Suppressor macrophage treated with lipopolysaccharide for 1 hour (primary cell): ENCODE measurements at regions not wholly inside any gene's neighbourhood (a gene's known extent, or its start where the extent isn't known, plus 50 kb on each side); places are given as distances from the start of the nearest gene placed in this dataset.

Experiments
- DNase-seq, 3 donors: peaks; one replicate each; pipeline ENCODE4 v3.0.0-alpha.2; 2020 to 2022

DNA sequence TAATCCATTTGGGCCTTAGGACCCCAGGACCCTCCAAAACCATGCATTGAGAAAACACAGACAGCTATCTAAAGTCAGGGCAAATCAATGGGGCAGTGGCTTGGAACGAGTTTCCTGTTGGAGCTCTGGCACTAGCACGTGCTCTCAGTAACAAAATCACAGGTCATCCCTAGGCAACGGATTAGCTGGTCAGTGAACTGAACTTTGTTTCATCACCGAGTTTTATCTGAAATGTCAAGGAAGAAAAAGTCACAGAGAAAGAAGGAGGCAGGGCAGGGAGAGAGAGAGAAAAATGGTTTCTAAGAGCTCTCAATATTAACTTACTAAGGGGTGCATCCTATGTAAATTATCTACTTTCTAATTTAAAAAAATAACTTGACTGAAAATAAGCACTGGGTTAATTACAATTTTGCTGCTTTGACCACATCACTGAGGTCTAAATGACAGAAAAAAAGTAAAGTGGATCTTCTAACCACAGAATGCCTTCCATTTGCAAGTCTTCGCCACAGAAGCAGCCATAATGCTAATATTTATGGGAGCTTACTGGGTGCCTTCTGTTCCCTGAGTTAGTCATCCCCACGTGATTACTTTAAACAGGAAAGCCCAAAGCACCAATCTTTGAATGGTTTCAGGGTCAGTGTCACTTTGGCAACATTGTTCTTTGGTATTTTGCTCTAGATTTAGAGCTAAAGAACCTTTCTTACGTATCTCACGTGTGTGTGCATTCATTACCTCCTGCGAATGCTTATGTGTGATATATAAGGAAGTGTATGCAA, 503.9 kb downstream of the RASEF start:
- DNase-seq = peak; percentile 52 to 67 (median 56)

DNA sequence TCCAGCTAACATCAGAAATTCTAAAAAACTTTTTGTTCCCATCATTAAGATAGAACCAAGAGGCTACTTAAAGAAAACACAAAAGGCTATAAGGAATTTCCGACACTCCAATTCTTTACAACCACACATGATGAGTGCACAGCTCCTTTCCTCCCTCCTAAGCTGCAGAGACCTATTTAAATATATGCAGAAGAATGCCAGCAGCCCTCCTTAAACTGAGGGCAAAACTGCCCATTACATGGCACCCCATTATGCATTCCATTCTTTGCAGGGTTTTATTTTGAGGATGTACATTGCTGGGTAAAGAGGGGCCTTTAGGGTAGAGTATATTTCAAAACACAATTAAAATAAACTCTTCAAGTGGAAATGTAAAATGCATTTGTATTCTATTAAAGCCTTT, 502.9 kb downstream of the RASEF start:
- no peak for DNase-seq

DNA sequence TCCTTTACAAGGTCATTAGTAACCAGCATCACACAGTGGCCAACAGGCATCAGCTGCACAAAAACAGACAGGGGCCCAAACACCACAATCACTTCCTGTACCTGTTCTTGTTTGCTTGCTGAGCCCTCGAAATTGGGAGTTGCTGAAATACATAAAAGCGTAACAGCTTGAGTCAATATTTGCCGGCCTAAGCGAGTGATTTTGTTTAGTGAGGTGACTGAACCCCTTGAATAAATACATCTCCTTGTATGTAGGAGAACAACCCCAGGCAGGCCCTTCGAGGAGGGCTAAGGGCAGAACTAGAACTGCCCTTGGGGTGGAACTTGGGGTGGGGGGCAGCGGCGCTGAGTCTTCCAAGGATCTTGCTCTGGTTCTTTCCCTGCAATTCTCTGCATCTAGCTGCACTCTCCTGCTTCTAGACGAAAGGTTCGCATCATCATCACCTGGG, 502.5 kb downstream of the RASEF start:
- no peak for DNase-seq

DNA sequence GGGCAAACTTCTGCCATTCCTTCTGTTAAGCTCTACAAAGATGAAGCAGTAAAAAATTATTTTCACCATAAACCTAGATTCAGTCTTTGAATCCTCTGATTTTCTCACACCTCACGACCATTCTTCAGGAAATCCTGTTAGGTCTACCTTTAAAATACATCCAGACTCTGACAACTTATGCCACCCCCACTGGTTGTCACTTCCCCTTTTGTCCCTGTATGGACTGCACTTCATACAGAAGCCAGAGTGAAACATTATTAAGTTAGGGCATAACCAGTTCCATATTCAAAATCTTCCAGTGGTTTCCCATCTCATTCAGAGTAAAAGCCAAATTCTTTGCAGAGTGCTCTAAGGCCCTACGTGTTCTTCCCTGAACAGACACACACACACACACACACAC, 499.8 kb downstream of the RASEF start:
- DNase-seq = peak in 2 of 3 donors; percentile 32 to 42

DNA sequence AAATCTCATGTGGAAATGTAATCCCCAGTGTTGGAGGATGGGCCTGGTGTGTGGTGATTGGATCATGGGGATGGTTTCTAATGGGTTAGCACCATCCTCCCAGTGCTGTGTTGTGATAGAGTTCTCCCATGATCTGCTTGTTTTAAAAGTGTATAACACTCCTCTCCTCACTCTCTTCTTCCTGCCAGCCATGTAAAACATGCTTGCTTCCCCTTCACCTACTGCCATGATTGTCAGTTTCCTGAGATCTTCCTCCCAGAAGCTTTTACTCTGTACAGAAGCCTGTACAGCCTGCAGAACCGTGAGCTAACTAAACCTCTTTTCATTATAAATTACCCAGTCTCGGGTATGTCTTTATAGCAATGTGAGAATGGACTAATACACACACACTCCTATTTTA, 499.1 kb downstream of the RASEF start:
- DNase-seq = no peak

DNA sequence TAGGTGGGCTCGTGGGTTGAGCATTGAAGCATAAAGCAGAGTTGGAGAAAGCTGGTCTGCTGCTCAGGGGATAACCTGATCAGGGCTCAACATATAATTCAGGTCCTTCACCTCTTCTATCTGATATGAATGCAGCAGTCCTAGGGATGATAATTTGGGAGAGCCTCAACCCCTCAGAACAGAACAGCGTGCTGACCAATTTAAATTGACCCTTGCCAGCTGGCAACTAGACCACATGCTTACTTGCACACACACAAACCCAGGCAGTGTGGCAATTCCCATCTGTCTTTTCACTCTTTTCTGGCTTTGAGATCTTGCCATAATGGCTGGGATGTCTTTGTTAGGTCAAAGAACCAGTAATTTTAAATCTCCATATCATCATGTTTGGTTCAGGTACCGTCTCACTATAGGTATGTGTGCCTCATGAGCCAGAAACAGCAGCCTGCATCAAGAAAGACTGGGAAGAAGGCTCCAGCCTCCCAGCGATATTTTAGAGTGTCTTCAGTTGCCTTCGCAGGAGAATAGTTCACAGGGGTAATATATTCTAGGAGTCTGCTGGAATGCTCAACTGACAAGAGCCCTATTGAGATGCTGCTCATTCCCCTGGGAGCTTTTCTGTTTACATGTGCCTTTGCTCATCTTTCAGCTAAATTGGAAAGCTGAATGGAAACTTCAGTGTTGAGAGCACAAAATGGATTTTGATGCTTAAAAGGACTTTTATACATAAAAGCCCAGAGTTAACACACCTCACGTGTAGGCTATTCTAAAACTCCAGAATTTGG, 497.6 kb downstream of the RASEF start:
- DNase-seq = no peak

DNA sequence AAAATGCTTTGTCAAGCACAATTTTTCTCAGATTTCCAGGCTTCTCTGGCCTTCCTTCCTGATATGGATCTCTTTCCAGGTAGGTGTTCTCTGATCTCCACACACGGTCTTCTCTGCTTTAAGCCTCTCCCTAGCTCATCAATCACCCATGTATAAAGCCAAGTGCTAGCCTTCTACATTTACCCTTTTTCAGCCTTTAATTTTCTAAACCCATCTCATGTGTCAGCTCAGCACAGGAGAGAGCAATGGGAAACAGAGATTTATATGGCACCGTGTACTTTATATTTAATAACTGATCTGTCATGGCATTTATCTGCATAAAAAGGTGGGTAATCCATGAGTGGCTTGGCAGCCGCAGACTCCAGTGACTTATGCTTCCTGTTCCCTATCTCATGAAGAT, 495.0 kb downstream of the RASEF start:
- DNase-seq = no peak

DNA sequence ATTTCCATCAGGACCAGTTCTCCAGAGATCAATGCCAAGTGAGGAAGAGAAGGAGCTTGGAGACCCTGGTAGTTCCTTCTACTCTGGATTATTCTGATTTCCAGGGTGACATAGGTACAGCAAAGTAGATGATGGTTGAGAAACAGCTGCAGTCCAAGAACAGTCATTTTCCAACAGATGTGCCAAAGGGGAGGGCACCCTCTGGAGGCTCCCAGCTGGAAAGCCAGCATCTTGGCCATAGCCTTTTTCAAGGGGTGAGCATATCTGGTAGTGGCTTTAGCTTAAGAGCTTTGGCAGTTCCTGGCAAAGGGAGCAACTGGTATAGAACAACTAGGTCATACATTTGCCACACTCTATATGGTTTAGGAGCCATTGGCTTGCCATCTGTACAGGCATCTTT, 492.7 kb downstream of the RASEF start:
- DNase-seq = no peak

DNA sequence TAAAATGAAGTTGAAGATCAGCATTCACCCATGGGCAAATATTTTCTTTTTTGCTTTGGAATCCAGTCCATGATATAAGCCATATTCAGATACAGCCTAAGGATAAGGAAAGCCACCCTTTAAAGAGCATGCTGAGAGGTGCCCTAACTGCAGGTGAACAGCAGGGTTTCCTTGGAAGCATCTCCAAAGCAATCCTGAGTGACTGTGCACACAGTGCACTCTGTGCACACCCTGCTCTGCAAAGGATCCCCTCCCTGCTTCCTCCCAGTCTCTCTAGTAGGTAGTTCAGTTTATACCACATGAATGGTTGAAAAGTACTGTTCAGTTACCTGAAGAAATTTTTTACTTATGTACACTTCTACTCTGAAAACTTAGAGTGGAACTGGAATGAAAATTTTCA, 491.4 kb downstream of the RASEF start:
- DNase-seq = no peak

DNA sequence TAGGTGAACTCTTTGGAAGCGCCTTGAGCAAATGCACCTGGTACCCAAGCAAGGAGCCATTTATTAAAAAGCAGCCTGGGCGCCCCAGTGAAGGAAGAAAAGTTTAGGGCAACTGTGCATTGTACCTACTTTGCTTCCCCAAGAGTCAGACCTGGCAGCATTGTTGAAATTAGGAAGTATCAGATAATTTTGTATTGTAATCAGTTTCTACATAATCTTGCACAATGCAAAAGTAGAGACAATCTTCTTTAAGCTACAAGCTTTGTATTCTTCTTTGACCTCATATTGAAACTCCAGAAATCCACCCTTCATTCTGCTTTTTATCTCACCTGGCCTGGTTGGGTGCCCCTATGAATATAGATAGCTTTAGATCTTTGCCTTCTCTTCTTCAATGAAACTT, 490.8 kb downstream of the RASEF start:
- peak in 1 of 3 donors; percentile 34 for DNase-seq

DNA sequence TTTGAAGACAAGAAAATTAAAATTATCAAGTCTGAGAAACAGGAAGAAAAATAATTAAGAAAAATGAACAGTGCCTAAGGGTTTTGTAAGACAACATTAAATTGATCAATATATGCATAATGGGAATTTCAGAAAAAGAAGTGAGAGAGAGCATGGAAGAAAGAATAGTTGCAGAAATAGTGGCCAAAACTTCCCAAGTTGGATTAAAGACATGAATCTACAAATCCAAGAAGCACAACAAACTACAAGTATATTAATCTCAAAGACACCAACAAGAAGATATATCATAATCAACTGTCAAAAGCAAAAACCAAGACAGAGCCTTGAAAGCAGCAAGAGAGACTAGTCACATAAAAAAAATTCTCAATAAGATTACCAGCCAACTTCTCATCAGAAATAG, 488.0 kb downstream of the RASEF start:
- no peak for DNase-seq

DNA sequence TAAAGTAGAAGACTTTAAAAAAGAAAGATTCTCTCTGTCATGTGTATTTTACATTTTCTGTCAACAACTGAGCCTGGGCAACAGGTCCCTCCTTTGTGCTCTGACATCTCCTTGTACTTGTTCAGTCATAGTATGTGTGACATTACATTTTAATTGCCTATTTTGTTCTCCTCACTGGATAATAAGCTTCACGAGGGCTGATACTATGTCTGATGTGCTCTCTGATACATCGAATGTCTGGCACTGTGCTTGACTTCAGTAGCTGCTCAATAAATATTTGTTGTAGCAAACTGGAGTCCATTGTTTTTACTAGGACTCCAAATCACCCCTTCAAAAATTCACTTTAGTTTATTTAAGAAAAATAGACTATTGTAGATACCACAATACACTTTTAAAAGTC, 482.0 kb downstream of the RASEF start:
- DNase-seq = no peak

DNA sequence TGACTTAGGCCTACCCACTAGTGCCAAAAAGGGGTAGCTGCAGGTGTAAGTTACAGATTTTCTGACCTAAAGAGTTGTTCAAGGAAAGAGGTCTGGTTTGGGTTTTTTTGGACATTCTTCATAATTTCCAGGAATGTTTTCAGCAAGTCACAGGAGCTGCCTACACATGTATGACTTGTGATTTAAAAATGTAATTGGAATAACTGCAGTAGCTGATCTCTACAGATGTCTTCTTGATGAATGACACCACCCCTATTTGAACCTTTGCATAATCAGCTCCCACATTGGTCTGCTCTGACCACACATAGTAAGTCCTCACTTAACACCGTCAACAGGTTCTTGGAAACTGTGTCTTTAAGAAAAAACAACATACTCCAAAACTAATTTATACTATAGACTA, 481.4 kb downstream of the RASEF start:
- DNase-seq = no peak

DNA sequence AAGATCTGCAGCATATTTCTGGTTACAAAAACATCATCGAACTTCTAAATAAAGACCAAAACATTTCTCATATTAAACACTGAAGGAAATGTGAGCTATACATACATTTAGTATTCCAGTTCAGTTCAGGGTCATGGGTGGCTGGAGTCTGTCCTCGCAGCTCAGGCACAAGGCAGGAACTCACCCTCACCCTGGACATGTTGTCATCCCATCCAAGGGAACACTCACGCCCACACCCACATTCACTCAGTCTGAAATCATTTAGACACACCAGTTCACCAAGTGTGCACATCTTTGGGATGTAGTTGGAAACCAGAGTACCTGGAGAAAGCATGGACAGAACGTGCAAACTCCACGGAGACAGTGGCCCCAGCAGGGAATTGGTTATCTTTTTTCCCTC, 481.0 kb downstream of the RASEF start:
- DNase-seq = peak in 2 of 3 donors; percentile 20 to 45

DNA sequence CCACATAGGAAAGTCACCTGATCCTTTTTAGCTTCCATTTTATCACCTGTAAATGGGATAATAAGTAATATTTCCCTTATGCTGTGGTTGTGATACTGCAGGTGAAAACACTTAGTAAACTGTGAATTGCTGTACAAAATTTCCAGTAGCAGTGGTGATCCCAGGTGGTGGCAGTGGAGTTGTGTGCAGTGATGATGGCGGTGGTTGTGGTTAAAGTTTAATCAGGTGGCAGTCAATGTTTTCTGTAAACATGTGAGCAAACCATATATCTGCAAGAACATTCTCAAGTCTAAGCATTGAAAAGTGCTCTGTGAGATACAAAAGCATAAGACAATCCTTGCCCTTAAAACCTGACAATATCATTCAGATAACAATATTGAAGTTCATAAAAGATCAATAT, 480.2 kb downstream of the RASEF start:
- DNase-seq = no peak

DNA sequence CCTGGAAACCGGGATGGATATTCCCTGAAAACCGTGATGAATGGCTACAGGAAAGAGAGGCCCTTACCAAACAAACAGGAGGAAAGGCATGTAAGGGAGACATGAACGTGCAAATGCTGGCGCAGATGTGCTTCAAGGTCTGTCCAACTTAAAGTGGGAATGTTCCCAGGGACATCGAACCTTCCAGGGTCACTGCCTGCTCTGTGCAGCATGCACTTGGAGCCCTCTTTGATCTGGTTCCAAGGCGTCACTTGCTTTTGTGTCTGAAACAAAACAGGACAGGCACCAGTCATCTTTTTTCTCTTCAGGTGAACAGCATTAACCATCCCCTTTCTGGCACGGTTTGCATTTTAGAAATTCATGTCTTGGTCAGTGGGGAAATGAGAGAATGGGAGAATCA, 479.4 kb downstream of the RASEF start:
- no peak for DNase-seq

DNA sequence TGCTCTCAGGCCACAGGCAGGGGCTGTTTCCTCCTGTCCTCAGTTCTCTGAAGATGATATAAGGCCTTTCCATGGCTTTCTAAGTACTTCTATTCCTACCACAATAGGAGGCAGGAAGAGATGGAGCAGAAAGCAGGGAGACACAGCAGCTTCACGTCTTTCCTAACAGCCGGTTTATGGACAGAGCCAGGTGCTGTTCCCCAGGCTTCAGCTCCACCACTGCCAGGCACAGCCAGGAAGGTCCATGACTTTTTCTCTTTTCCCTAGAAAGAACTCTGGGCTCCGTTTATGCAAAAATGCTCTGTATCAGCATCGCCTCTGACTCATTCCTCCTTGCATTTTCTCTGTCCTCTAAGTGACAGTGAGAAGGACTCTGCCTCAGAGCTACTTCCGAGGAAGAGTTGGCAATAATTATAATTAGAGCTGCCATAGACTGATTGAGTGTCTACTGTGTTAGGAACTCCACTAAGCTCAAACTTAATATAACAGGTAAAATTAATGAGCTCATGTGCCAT, 478.5 kb downstream of the RASEF start:
- no peak for DNase-seq

DNA sequence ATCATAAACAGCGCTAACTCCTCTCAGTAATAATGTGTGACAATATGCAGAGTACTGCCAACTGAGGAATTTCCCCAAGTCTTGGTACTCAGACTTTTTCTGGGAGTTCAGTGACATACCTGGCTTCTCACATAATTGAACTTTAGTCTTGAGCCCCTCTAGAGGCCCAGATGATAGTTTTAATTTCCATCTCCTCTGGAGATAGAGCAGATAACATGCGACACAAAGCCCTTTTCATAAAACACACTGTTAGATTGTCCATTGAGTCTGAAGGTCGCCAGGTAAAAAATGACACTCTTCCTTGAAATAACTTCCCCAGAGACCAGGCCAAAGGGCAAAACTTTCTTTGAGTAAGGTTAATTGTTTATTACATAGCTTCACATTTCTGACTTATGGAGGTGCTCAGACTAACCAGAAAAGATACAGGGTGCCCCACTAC, 476.0 kb downstream of the RASEF start:
- DNase-seq = no peak

DNA sequence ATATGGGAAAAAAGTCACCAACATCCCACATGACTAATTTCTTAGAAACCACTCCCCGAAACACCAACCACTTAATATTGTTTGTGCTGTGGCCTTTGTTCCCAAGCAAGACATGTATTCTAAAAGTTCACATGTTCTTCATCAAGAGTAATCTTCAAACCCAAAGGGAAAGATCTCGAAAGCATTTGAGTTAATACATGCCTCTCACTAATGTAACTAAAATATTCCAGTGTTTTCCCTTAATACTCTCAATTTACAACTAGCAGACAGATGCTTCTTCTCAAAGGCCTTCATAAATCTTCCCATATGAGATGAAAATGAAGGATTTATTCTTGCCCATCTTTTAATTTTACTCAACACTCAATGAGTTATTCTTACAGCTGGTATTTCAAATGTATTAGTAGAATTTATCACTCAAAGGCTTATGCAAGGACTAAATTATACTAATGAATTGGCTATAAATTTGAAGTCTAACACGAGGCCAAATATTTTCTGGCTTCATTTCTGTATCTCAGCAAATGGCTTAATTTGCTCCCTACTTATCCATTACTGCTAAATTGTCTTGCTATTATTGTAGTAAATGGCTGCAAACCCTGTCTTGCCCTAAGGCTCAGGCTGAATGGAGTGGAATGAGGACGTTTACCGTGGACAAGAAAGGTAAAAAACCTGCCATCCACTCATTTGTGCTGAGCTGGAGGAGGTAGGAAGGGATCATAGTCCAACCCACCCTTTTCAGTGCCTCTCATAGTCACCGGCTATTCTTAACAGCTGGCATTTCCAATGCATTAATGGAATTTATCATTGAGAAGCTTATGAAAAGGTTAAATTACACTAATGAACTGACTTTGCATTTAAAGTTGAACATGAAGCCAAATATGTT, 474.4 kb downstream of the RASEF start:
- DNase-seq = no peak

DNA sequence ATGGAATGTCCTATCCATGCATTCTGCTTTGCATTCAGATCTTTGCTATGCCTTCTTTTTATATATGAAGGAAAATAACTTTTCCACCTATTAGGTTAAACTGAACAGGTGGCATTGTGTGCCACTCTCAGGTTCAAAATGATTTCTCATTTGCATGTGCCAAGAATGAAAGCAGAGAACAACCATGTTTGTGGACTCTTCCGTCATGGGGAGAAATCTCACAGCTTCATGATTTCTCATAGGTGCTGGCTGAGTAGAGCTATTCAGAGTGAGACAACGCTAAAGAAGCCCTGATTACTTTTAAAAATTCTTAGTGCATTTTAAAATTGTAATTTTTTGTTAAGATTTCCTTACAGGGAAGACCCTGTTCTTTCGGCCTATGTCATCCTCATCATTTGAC, 472.1 kb downstream of the RASEF start:
- no peak for DNase-seq

DNA sequence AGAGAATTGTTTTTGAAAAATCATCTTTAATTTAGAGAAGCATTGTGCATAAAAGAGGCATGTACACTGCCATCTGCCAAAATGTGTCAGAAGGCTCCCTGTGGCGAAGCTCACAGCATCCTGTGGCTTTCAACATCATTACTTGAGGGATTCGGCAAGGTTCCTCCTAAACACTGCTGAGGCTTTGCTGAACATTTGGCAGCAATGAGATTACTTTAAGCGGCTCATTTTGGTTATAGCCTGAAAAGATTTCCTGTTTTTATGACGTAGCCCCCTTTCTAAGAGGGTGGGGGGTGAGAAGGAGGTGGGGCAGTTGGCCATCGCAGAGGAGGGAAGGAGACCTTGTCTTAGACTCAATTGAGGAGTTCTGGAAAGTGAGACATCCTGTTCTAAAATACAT, 469.4 kb downstream of the RASEF start:
- DNase-seq = no peak

DNA sequence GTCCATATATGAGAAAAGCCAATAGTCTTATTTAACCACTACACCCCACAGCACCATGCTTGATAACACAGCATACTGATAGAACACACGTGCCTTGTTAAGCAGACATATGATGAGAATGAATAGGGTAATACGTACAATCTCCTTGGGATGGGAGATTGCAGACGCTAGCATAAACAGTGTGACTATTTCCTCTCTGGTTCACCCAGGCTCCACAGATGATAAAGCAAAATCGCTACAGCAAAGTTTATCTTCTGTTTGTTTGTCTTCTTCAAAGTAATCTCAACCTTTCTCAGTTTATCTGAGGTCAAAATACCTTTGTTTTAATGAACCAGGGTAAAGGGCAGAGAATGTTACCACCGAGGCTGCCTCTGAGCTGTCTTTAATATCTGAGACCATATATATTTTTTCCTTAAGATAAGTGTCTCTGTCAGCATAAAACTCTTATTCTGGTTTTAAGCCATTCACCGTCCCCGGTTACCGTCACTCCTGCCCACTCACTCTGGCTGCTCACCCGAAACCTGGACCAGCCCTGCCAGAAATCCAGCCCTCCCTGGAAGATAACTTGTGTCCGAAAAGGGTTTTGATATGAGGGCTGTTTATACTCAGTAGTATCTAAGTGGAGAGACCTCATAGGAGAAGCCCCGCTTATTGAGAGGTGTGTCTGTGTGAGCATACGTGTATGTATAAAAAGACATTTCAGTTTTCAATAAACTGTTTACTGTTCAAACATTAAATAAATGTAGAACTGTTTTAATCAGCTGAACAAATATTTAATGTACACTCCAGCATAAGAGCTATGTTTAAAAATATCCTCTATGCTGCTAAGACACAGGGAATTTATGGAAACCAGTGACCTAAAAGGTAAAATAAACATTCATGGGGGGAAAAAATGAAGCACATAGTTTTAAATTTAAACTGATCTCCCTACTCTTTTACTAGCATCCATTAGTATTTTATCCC, 465.4 kb downstream of the RASEF start:
- DNase-seq = no peak
